Kidney epithelial cell (primary cell): ENCODE measurements at regions not wholly inside any gene's neighbourhood (a gene's known extent, or its start where the extent isn't known, plus 50 kb on each side); places are given as distances from the start of the nearest gene placed in this dataset.

Source experiments
- DNase-seq: peaks from one replicate; pipeline ENCODE4 v3.0.0-alpha.2; 2010; ENCODE audit warnings: low read depth
- H3K27me3 ChIP-seq: 2 replicates; pipeline ENCODE4 v1.6.0; 2011; ENCODE audit warnings: low read length; ENCODE audit not compliant: control insufficient read depth, insufficient read depth
- H3K36me3 ChIP-seq: 2 replicates; pipeline ENCODE4 v1.5.1; 2011; ENCODE audit warnings: low read length; ENCODE audit not compliant: control insufficient read depth, insufficient read depth
- H3K4me3 ChIP-seq: 2 replicates; pipeline ENCODE4 v1.5.1; 2011; ENCODE audit warnings: low read depth, mild to moderate bottlenecking, control low read depth, low read length
- CTCF ChIP-seq: IDR thresholded peaks from 2 replicates; pipeline ENCODE4 v1.5.1; 2011; ENCODE audit warnings: mild to moderate bottlenecking, moderate library complexity, low read length, control low read depth, inconsistent platforms; ENCODE audit not compliant: insufficient read depth, poor library complexity, severe bottlenecking

- Histone ChIP-seq H3K4me3 (no peak overlapping the region), H3K36me3 (no peaks in the 10 kb centered on the region), H3K27me3 (no peaks in the 10 kb centered on the region)
- TF ChIP-seq CTCF, result no peak
- DNase-seq, result no peak
These were observed 343.2 kb downstream of the PMP22 start for GRCh38 chr17:14921936-14922335.

- no peaks in the 10 kb centered on the region for H3K27me3 ChIP-seq
- no peak for DNase-seq
- H3K36me3 ChIP-seq, result no peaks in the 10 kb centered on the region
- H3K4me3 ChIP-seq, result no peak overlapping the region
- no peak for TF ChIP-seq CTCF
These were observed 345.4 kb downstream of the PMP22 start for GRCh38 chr17:14919631-14920213.

- Histone ChIP-seq H3K36me3 (no peaks in the 10 kb centered on the region), H3K4me3 (no peak overlapping the region), H3K27me3 (no peaks in the 10 kb centered on the region)
- DNase-seq, result no peak
- TF ChIP-seq CTCF, result no peak
These were observed 346.0 kb downstream of the PMP22 start for GRCh38 chr17:14919094-14919493.

- no peak for TF ChIP-seq CTCF
- no peaks in the 10 kb centered on the region for H3K27me3 ChIP-seq
- no peak overlapping the region for H3K4me3 ChIP-seq
- H3K36me3 ChIP-seq, result no peaks in the 10 kb centered on the region
- DNase-seq, result no peak
These were observed 346.6 kb downstream of the PMP22 start for GRCh38 chr17:14918540-14918939.

GRCh38 chr17:14910916-14911315 is 354.2 kb downstream of the PMP22 start:
- Histone ChIP-seq H3K27me3 (no peaks in the 10 kb centered on the region), H3K4me3 (no peak overlapping the region), H3K36me3 (no peaks in the 10 kb centered on the region)
- TF ChIP-seq CTCF, result no peak
- DNase-seq, result no peak

GRCh38 chr17:14904386-14904785 is 360.7 kb downstream of the PMP22 start:
- no peaks in the 10 kb centered on the region for H3K36me3 ChIP-seq
- no peak overlapping the region for H3K4me3 ChIP-seq
- TF ChIP-seq CTCF, result no peak
- DNase-seq, result no peak
- H3K27me3 ChIP-seq, result no peaks in the 10 kb centered on the region
